Thyroid gland (tissue), 4 donors: ENCODE measurements at regions not wholly inside any gene's neighbourhood (a gene's known extent, or its start where the extent isn't known, plus 50 kb on each side); places are given as distances from the start of the nearest gene placed in this dataset.

Experiments
- CTCF ChIP-seq, 6 experiments: fragments of 200-600 bp in 3 of 6; fragments of 450-650 bp in 3 of 6; sonication (generic) in 3 of 6; IDR thresholded peaks; one replicate each; pipeline ENCODE4 v1.5.1; 2016 to 2019; ENCODE audit warnings: antibody characterized with exemption in 6 of 6, mild to moderate bottlenecking in 2 of 6, inconsistent platforms in 1 of 6, moderate library complexity in 1 of 6
- POLR2A ChIP-seq, 2 donors: fragments of 450-650 bp; IDR thresholded peaks; one replicate each; pipeline ENCODE4 v1.6.1; 2017; ENCODE audit warnings: antibody characterized with exemption in 2 of 2, mild to moderate bottlenecking in 2 of 2, moderate library complexity in 1 of 2

- TF ChIP-seq POLR2A (IDR thresholded peaks at IDR 0.05) = no peak
- TF ChIP-seq CTCF (IDR thresholded peaks at IDR 0.05) = no peak
These were observed 86.3 kb downstream of the HS3ST1 start for GRCh38 chr4:11342401-11342800.
